ENCODE measurements at regions not wholly inside any gene's neighbourhood (a gene's known extent, or its start where the extent isn't known, plus 50 kb on each side); places are given as distances from the start of the nearest gene placed in this dataset.

DNA sequence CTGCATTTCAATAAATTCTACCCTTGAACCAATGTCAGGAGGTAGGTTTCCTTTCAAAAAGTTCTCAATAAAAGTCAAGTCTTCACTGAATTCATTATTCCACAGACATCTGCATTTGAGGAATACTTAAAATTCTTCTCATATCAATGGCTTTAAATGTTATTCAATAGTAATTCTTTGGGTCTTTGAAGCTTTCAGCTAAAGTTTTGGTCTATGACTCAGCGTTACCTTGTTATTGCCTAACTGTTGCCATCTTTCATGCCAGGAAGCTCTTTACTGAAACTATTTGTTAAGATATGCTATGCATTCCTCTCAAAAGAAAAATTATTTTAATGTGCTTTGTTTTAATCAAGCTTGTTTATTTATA, 170.5 kb downstream of the NNT start:
- TF ChIP-seq, protein P1, sequence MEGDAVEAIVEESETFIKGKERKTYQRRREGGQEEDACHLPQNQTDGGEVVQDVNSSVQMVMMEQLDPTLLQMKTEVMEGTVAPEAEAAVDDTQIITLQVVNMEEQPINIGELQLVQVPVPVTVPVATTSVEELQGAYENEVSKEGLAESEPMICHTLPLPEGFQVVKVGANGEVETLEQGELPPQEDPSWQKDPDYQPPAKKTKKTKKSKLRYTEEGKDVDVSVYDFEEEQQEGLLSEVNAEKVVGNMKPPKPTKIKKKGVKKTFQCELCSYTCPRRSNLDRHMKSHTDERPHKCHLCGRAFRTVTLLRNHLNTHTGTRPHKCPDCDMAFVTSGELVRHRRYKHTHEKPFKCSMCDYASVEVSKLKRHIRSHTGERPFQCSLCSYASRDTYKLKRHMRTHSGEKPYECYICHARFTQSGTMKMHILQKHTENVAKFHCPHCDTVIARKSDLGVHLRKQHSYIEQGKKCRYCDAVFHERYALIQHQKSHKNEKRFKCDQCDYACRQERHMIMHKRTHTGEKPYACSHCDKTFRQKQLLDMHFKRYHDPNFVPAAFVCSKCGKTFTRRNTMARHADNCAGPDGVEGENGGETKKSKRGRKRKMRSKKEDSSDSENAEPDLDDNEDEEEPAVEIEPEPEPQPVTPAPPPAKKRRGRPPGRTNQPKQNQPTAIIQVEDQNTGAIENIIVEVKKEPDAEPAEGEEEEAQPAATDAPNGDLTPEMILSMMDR (IDR thresholded peaks at IDR 0.05): no peak
- no peak for TF ChIP-seq POLR2A (IDR thresholded peaks at IDR 0.05)

Data from uterus (tissue), 2 donors.